ENCODE measurements at regions not wholly inside any gene's neighbourhood (a gene's known extent, or its start where the extent isn't known, plus 50 kb on each side); places are given as distances from the start of the nearest gene placed in this dataset.

GRCh38 chr3:187550446-187550845 lies 119.7 kb downstream of the SST start:
- H3K9me3 Mint-ChIP-seq, result no peaks in the 10 kb centered on the region
- Histone ChIP-seq H3K27ac (ENCODE audit: low read length) (no peak overlapping the region), H3K36me3 (ENCODE audit: control insufficient read depth in 2 of 2, extremely low read depth in 1 of 2, insufficient read depth in 1 of 2, low read length in 1 of 2) (no peaks in the 10 kb centered on the region), H3K4me1 (ENCODE audit: control insufficient read depth in 1 of 2, extremely low read depth in 1 of 2, insufficient read depth in 2 of 2, low read length in 2 of 2) (no peaks in the 10 kb centered on the region), H3K9me3 (no peaks in the 10 kb centered on the region), H3K4me3 (ENCODE audit: control insufficient read depth in 1 of 2, extremely low read depth in 1 of 2, low read length in 1 of 2) (no peak overlapping the region), H3K27me3 (replicated peaks in 1 of 2; ENCODE audit: control insufficient read depth in 2 of 2, extremely low read depth in 1 of 2, insufficient read depth in 2 of 2, low read length in 1 of 2) (peaks cover 0 to 3% of the 10 kb centered on the region in 2 experiments)
- no CpG with 5 or more reads among the region's 1 CpG for WGBS (ENCODE audit: insufficient coverage)
- no peak for DNase-seq
- no peak overlapping the region for H3K4me3 Mint-ChIP-seq
- no peak for ATAC-seq (replicated peaks in 1 of 4)
- ChIA-PET POLR2A (no interaction called here), CTCF (no interaction called here)
- peaks cover 13 to 47% of the 10 kb centered on the region in 2 donors for H3K27me3 Mint-ChIP-seq
- H3K36me3 Mint-ChIP-seq, result no peaks in the 10 kb centered on the region
- no peak overlapping the region for H3K27ac Mint-ChIP-seq
- no peaks in the 10 kb centered on the region for H3K4me1 Mint-ChIP-seq

DNA sequence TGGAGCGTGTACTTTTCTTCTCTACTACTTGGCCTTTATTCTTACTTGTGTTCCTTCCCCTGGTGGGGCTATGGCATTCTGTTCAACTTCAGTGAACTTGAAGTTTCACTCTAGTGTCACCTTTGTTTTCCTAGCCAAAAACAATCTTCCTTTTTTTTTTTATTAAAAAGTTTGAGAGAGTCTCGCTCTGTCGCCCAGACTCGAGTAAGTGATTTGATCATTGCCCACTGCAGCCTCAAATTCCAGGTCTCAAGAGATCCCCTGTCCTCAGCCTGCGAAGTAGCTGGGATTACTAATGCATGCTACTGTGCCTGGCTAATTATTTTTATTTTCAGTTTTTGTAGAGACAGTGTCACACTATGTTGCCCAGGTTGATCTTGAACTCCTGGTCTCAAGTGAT lies 124.8 kb downstream of the SST start:
- Mint-ChIP-seq H3K9me3 (peaks cover under 1 to 8% (median 1%) of the 10 kb centered on the region in 3 donors), H3K4me3 (no peak overlapping the region), H3K27ac (no peak overlapping the region), H3K4me1 (no peaks in the 10 kb centered on the region), H3K27me3 (peaks cover 10 to 22% of the 10 kb centered on the region in 2 donors), H3K36me3 (no peaks in the 10 kb centered on the region)
- no peak overlapping the region for H3K27ac ChIP-seq (ENCODE audit: low read length)
- no peaks in the 10 kb centered on the region for H3K9me3 ChIP-seq
- no peak overlapping the region for H3K4me3 ChIP-seq (ENCODE audit: control insufficient read depth in 1 of 2, extremely low read depth in 1 of 2, low read length in 1 of 2)
- no peaks in the 10 kb centered on the region for H3K36me3 ChIP-seq (ENCODE audit: control insufficient read depth in 2 of 2, extremely low read depth in 1 of 2, insufficient read depth in 1 of 2, low read length in 1 of 2)
- ATAC-seq (replicated peaks in 1 of 4), result no peak
- ChIA-PET POLR2A (no interaction called here), CTCF (no interaction called here)
- H3K4me1 ChIP-seq (ENCODE audit: control insufficient read depth in 1 of 2, extremely low read depth in 1 of 2, insufficient read depth in 2 of 2, low read length in 2 of 2), result no peaks in the 10 kb centered on the region
- DNase-seq, result no peak
- 90% methylated on average over 3 of the region's 5 CpGs for WGBS (ENCODE audit: insufficient coverage)
- peaks cover 2 to 3% of the 10 kb centered on the region in 2 experiments for H3K27me3 ChIP-seq (replicated peaks in 1 of 2; ENCODE audit: control insufficient read depth in 2 of 2, extremely low read depth in 1 of 2, insufficient read depth in 2 of 2, low read length in 1 of 2)

DNA sequence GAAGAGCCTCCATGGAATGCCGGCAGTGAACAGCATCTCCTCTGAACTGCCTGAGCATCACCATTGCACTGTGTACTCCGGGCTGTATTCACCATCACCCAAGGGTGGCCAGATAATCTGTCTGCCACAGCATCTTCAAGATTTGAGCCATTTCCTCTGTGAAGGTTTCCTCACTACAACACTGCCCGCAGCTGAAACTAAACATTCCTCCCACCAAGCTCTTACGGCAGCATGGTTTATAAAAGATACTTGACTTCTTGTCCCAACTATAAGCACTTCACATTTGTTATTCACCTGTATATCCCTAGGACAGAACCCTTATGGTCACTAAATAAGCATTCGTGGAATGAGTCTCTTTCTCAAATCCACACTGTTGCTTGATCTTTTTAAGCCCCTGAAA lies 125.9 kb downstream of the SST start:
- H3K27ac Mint-ChIP-seq, result no peak overlapping the region
- H3K9me3 Mint-ChIP-seq, result peaks cover 4 to 8% (median 4%) of the 10 kb centered on the region in 3 donors
- no peak overlapping the region for H3K4me3 ChIP-seq (ENCODE audit: control insufficient read depth in 1 of 2, extremely low read depth in 1 of 2, low read length in 1 of 2)
- H3K36me3 ChIP-seq (ENCODE audit: control insufficient read depth in 2 of 2, extremely low read depth in 1 of 2, insufficient read depth in 1 of 2, low read length in 1 of 2), result no peaks in the 10 kb centered on the region
- H3K36me3 Mint-ChIP-seq, result no peaks in the 10 kb centered on the region
- peaks cover 2 to 3% of the 10 kb centered on the region in 2 experiments for H3K27me3 ChIP-seq (replicated peaks in 1 of 2; ENCODE audit: control insufficient read depth in 2 of 2, extremely low read depth in 1 of 2, insufficient read depth in 2 of 2, low read length in 1 of 2)
- ATAC-seq (replicated peaks in 1 of 4) (no peak), DNase-seq (no peak)
- H3K27me3 Mint-ChIP-seq, result peaks cover 11 to 13% of the 10 kb centered on the region in 2 donors
- H3K4me1 Mint-ChIP-seq, result no peaks in the 10 kb centered on the region
- ChIA-PET POLR2A (no interaction called here), CTCF (no interaction called here)
- 89% methylated on average over 4 of the region's 5 CpGs for WGBS (ENCODE audit: insufficient coverage)
- no peak overlapping the region for H3K4me3 Mint-ChIP-seq
- H3K4me1 ChIP-seq (ENCODE audit: control insufficient read depth in 1 of 2, extremely low read depth in 1 of 2, insufficient read depth in 2 of 2, low read length in 2 of 2), result no peaks in the 10 kb centered on the region
- no peaks in the 10 kb centered on the region for H3K9me3 ChIP-seq
- H3K27ac ChIP-seq (ENCODE audit: low read length), result no peak overlapping the region

GRCh38 chr3:187540847-187541246 lies 129.3 kb downstream of the SST start:
- Mint-ChIP-seq H3K4me3 (no peak overlapping the region), H3K36me3 (no peaks in the 10 kb centered on the region), H3K27ac (no peak overlapping the region), H3K27me3 (peaks cover 4 to 11% of the 10 kb centered on the region in 2 donors), H3K9me3 (peaks cover 4 to 8% (median 4%) of the 10 kb centered on the region in 3 donors), H3K4me1 (no peaks in the 10 kb centered on the region)
- no peak overlapping the region for H3K4me3 ChIP-seq (ENCODE audit: control insufficient read depth in 1 of 2, extremely low read depth in 1 of 2, low read length in 1 of 2)
- WGBS (ENCODE audit: insufficient coverage), result 50% methylated on average over 1 of the region's 6 CpGs
- DNase-seq (no peak), ATAC-seq (replicated peaks in 1 of 4) (no peak)
- CTCF ChIA-PET, result no interaction called here
- H3K9me3 ChIP-seq, result no peaks in the 10 kb centered on the region
- H3K36me3 ChIP-seq (ENCODE audit: control insufficient read depth in 2 of 2, extremely low read depth in 1 of 2, insufficient read depth in 1 of 2, low read length in 1 of 2), result no peaks in the 10 kb centered on the region
- peaks cover 0 to 12% of the 10 kb centered on the region in 2 experiments for H3K27me3 ChIP-seq (replicated peaks in 1 of 2; ENCODE audit: control insufficient read depth in 2 of 2, extremely low read depth in 1 of 2, insufficient read depth in 2 of 2, low read length in 1 of 2)
- no peaks in the 10 kb centered on the region for H3K4me1 ChIP-seq (ENCODE audit: control insufficient read depth in 1 of 2, extremely low read depth in 1 of 2, insufficient read depth in 2 of 2, low read length in 2 of 2)
- POLR2A ChIA-PET, result no interaction called here
- H3K27ac ChIP-seq (ENCODE audit: low read length), result no peak overlapping the region

GRCh38 chr3:187536185-187536584 lies 134.0 kb downstream of the SST start:
- peaks cover 4 to 5% (median 4%) of the 10 kb centered on the region in 3 donors for H3K9me3 Mint-ChIP-seq
- ATAC-seq (replicated peaks in 1 of 4), result no peak
- Histone ChIP-seq H3K9me3 (no peaks in the 10 kb centered on the region), H3K36me3 (ENCODE audit: control insufficient read depth in 2 of 2, extremely low read depth in 1 of 2, insufficient read depth in 1 of 2, low read length in 1 of 2) (no peaks in the 10 kb centered on the region), H3K27me3 (replicated peaks in 1 of 2; ENCODE audit: control insufficient read depth in 2 of 2, extremely low read depth in 1 of 2, insufficient read depth in 2 of 2, low read length in 1 of 2) (peaks cover 0 to 8% of the 10 kb centered on the region in 2 experiments), H3K4me3 (ENCODE audit: control insufficient read depth in 1 of 2, extremely low read depth in 1 of 2, low read length in 1 of 2) (no peak overlapping the region), H3K27ac (ENCODE audit: low read length) (no peak overlapping the region), H3K4me1 (ENCODE audit: control insufficient read depth in 1 of 2, extremely low read depth in 1 of 2, insufficient read depth in 2 of 2, low read length in 2 of 2) (no peaks in the 10 kb centered on the region)
- WGBS (ENCODE audit: insufficient coverage), result 100% methylated on average over 1 of the region's 6 CpGs
- DNase-seq, result no peak
- no peak overlapping the region for H3K27ac Mint-ChIP-seq
- CTCF ChIA-PET, result interaction anchor here in 1 of 2 donors (0.7 kb wide), 1 partner anchor 151 kb away, joined by 3 read pairs; no protein-coding TSS in a partner anchor
- H3K27me3 Mint-ChIP-seq, result peaks cover 16 to 27% of the 10 kb centered on the region in 2 donors
- POLR2A ChIA-PET, result no interaction called here
- no peaks in the 10 kb centered on the region for H3K36me3 Mint-ChIP-seq
- H3K4me1 Mint-ChIP-seq, result no peaks in the 10 kb centered on the region
- no peak overlapping the region for H3K4me3 Mint-ChIP-seq

GRCh38 chr3:187533797-187534196 lies 136.4 kb downstream of the SST start:
- Histone ChIP-seq H3K4me3 (ENCODE audit: control insufficient read depth in 1 of 2, extremely low read depth in 1 of 2, low read length in 1 of 2) (no peak overlapping the region), H3K9me3 (no peaks in the 10 kb centered on the region), H3K27me3 (replicated peaks in 1 of 2; ENCODE audit: control insufficient read depth in 2 of 2, extremely low read depth in 1 of 2, insufficient read depth in 2 of 2, low read length in 1 of 2) (peaks cover 0 to 8% of the 10 kb centered on the region in 2 experiments), H3K4me1 (ENCODE audit: control insufficient read depth in 1 of 2, extremely low read depth in 1 of 2, insufficient read depth in 2 of 2, low read length in 2 of 2) (no peaks in the 10 kb centered on the region), H3K36me3 (ENCODE audit: control insufficient read depth in 2 of 2, extremely low read depth in 1 of 2, insufficient read depth in 1 of 2, low read length in 1 of 2) (no peaks in the 10 kb centered on the region), H3K27ac (ENCODE audit: low read length) (no peak overlapping the region)
- ChIA-PET POLR2A (no interaction called here), CTCF (no interaction called here)
- WGBS (ENCODE audit: insufficient coverage), result no CpG with 5 or more reads among the region's 6 CpGs
- ATAC-seq (replicated peaks in 1 of 4), result no peak
- Mint-ChIP-seq H3K27me3 (peaks cover 24 to 30% of the 10 kb centered on the region in 2 donors), H3K36me3 (no peaks in the 10 kb centered on the region), H3K27ac (no peak overlapping the region), H3K9me3 (no peaks in the 10 kb centered on the region), H3K4me3 (no peak overlapping the region), H3K4me1 (no peaks in the 10 kb centered on the region)
- DNase-seq, result no peak

DNA sequence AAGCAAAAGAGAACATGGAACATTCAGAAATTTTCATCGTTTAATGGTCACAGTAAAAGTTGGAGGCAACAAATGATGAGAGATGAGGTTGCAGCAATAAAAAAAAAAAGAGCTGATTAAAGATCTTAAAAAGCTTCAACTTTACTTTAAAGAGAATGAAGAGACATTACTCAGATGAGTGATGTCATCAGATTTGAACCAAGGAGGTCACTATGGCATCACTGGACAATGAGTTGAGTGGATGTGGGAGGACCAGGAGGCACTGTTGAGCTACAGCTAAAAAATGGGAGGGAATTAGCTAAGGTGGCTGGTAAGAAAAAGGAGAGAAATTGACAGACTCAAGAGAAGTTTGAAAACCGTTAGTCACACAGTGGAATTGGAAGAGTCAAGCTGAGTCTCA lies 138.4 kb downstream of the SST start:
- WGBS (ENCODE audit: insufficient coverage), result 78% methylated on average over 1 of the region's 2 CpGs

More for the DNA sequence above, 138.4 kb downstream of the SST start:
- H3K36me3 Mint-ChIP-seq, result no peaks in the 10 kb centered on the region
- H3K27ac Mint-ChIP-seq, result no peak overlapping the region
- Histone ChIP-seq H3K4me3 (ENCODE audit: control insufficient read depth in 1 of 2, extremely low read depth in 1 of 2, low read length in 1 of 2) (no peak overlapping the region), H3K27me3 (replicated peaks in 1 of 2; ENCODE audit: control insufficient read depth in 2 of 2, extremely low read depth in 1 of 2, insufficient read depth in 2 of 2, low read length in 1 of 2) (peaks cover 0 to 6% of the 10 kb centered on the region in 2 experiments), H3K9me3 (no peaks in the 10 kb centered on the region), H3K27ac (ENCODE audit: low read length) (no peak overlapping the region), H3K36me3 (ENCODE audit: control insufficient read depth in 2 of 2, extremely low read depth in 1 of 2, insufficient read depth in 1 of 2, low read length in 1 of 2) (no peaks in the 10 kb centered on the region), H3K4me1 (ENCODE audit: control insufficient read depth in 1 of 2, extremely low read depth in 1 of 2, insufficient read depth in 2 of 2, low read length in 2 of 2) (no peaks in the 10 kb centered on the region)
- POLR2A ChIA-PET, result interaction anchor here in 1 of 2 donors (0.7 kb wide), 1 partner anchor 14 kb away, joined by 4 read pairs; no protein-coding TSS in a partner anchor
- no peaks in the 10 kb centered on the region for H3K9me3 Mint-ChIP-seq
- no peak overlapping the region for H3K4me3 Mint-ChIP-seq
- CTCF ChIA-PET, result no interaction called here
- no peak for ATAC-seq (replicated peaks in 1 of 4)
- DNase-seq, result no peak
- H3K4me1 Mint-ChIP-seq, result no peaks in the 10 kb centered on the region
- H3K27me3 Mint-ChIP-seq, result peaks cover 32 to 33% of the 10 kb centered on the region in 2 donors

All from T-cell (primary cell).